Tibial nerve (tissue), 4 donors: ENCODE measurements at regions not wholly inside any gene's neighbourhood (a gene's known extent, or its start where the extent isn't known, plus 50 kb on each side); places are given as distances from the start of the nearest gene placed in this dataset.
A peak's percentile ranks its signal among the peaks of the same experiment; 100 is the strongest.

Experiments
- DNase-seq, 2 donors: peaks; one replicate each; pipeline ENCODE4 v3.0.0-alpha.2; 2019; ENCODE audit warnings: low spot score in 2 of 2
- H3K27ac ChIP-seq, 4 donors: fragments of 200-600 bp; sonication (generic) in 3 of 4; one replicate each; pipeline ENCODE4 v1.5.1; 2017 to 2019; ENCODE audit warnings: mild to moderate bottlenecking in 1 of 4
- H3K27me3 ChIP-seq, 2 donors: fragments of 200-600 bp; sonication (generic) in 1 of 2; one replicate each; pipeline versions ENCODE4 v1.5.1 to v1.6.0; 2017 to 2019
- H3K36me3 ChIP-seq, 3 donors: fragments of 200-600 bp; sonication (generic); one replicate each; pipeline ENCODE4 v1.5.1; 2018 to 2019
- H3K4me1 ChIP-seq, 4 donors: fragments of 200-600 bp; sonication (generic) in 3 of 4; one replicate each; pipeline ENCODE4 v1.5.1; 2017 to 2019
- H3K4me3 ChIP-seq, 4 donors: fragments of 200-600 bp; sonication (generic) in 3 of 4; one replicate each; pipeline ENCODE4 v1.5.1; 2017 to 2019; ENCODE audit warnings: mild to moderate bottlenecking in 1 of 4, moderate library complexity in 1 of 4
- H3K9me3 ChIP-seq, 4 donors: fragments of 200-600 bp; sonication (generic) in 3 of 4; one replicate each; pipeline ENCODE4 v1.5.1; 2017 to 2019
- EP300 ChIP-seq, 2 donors: sonication (generic); formaldehyde crosslinking; IDR thresholded peaks; one replicate each; pipeline ENCODE4 v1.6.1; 2017; ENCODE audit warnings: antibody characterized with exemption in 2 of 2, mild to moderate bottlenecking in 1 of 2
- POLR2A ChIP-seq, 2 donors: fragments of 450-650 bp; IDR thresholded peaks; one replicate each; pipeline ENCODE4 v1.6.1; 2017; ENCODE audit warnings: antibody characterized with exemption in 2 of 2, mild to moderate bottlenecking in 2 of 2, moderate library complexity in 2 of 2
- WGBS, 2 donors: methylation state at CpG; one replicate each; pipeline ENCODE4 v1.1.5; 2018; 5-methylcytosine and 5-hydroxymethylcytosine counted together
- TF ChIP-seq, protein P1 (sequence below), 5 experiments: fragments of 200-600 bp in 3 of 5; fragments of 450-650 bp in 2 of 5; sonication (generic) in 3 of 5; IDR thresholded peaks; one replicate each; pipeline ENCODE4 v1.5.1; 2016 to 2019; ENCODE audit warnings: antibody characterized with exemption in 5 of 5, mild to moderate bottlenecking in 3 of 5, moderate library complexity in 2 of 5

DNA sequence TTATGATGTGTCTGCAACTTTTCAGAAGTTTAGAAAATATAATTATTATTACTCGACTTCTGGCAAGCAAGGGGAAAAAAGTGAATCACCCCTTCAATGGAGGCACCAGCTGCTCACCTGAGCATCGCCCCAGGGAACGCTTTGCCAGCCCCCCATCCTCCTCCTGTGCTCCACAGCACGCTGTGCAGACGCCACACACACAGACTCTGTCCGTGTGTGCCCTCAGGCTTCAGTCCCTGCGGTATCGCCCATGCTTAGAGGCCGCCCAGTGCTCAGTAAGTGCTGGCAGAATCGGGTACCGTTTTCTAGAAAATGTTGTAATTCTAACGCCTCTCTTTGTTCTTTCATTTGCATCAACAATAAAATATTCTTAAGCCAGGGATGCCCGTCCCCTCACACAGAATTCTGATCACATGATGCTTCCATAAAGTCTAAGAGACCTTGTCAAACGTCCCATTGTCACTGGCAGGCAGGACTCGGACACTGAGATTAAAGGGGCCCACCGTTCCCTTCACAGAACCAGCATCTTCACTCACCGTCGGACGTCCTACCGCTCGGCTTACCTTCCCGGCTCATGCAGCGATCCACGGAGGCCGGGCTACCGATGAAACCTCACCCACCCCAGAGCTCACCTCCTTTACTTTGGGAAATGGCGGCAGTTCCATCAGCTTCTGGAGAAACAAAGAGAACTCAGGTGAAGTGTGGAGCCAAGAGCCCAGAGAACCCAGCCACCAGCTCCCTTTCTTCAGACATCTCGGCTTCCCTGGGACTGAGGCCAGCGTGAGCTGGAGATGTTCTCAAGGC lies 105.5 kb downstream of the DLL1 start:
- Histone ChIP-seq H3K36me3 (no peaks in the 10 kb centered on the region), H3K9me3 (peaks cover 0 to 4% (median 0%) of the 10 kb centered on the region in 4 donors), H3K27me3 (no peaks in the 10 kb centered on the region), H3K4me1 (peaks cover 0 to 6% (median 0%) of the 10 kb centered on the region in 4 donors), H3K4me3 (no peak overlapping the region), H3K27ac (no peak overlapping the region)
- WGBS, 2 donors, result 83 to 92% methylated on average over 29 of the region's 29 CpGs
- peak in 1 of 2 donors; percentile 2 for DNase-seq
- TF ChIP-seq EP300 (IDR thresholded peaks at IDR 0.05), result no peak
- TF ChIP-seq, protein P1, sequence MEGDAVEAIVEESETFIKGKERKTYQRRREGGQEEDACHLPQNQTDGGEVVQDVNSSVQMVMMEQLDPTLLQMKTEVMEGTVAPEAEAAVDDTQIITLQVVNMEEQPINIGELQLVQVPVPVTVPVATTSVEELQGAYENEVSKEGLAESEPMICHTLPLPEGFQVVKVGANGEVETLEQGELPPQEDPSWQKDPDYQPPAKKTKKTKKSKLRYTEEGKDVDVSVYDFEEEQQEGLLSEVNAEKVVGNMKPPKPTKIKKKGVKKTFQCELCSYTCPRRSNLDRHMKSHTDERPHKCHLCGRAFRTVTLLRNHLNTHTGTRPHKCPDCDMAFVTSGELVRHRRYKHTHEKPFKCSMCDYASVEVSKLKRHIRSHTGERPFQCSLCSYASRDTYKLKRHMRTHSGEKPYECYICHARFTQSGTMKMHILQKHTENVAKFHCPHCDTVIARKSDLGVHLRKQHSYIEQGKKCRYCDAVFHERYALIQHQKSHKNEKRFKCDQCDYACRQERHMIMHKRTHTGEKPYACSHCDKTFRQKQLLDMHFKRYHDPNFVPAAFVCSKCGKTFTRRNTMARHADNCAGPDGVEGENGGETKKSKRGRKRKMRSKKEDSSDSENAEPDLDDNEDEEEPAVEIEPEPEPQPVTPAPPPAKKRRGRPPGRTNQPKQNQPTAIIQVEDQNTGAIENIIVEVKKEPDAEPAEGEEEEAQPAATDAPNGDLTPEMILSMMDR (IDR thresholded peaks at IDR 0.05), result no peak
- no peak for TF ChIP-seq POLR2A (IDR thresholded peaks at IDR 0.05)

DNA sequence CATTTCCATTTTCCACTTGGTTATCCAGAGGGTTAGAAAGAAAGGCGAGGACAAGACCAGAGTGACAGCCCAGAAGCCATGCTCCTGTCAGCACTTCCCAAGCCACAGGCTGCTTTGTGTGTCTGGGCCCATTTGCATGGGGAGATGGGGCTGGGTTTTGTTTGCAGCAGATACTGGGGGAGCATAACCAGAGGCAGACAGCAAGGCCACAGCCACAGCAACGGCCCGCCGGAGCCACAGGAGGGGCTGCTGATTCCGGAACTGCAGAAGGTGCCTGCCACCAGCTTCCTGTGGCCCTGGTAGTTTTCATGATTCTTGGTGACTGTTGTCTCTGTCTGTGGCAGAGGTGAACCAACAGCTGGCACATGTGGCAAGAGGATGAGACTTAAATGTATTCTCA lies 106.6 kb downstream of the DLL1 start:
- Histone ChIP-seq H3K4me3 (no peak overlapping the region), H3K27me3 (no peaks in the 10 kb centered on the region), H3K27ac (no peak overlapping the region), H3K36me3 (no peaks in the 10 kb centered on the region), H3K4me1 (peaks cover 0 to 6% (median 0%) of the 10 kb centered on the region in 4 donors), H3K9me3 (peaks cover 0 to 4% (median 0%) of the 10 kb centered on the region in 4 donors)
- no peak for DNase-seq
- 82 to 85% methylated on average over 2 to 5 of the region's 5 CpGs for WGBS, 2 donors
- TF ChIP-seq POLR2A (IDR thresholded peaks at IDR 0.05) (no peak), EP300 (IDR thresholded peaks at IDR 0.05) (no peak)
- TF ChIP-seq, protein P1 (IDR thresholded peaks at IDR 0.05), result no peak

DNA sequence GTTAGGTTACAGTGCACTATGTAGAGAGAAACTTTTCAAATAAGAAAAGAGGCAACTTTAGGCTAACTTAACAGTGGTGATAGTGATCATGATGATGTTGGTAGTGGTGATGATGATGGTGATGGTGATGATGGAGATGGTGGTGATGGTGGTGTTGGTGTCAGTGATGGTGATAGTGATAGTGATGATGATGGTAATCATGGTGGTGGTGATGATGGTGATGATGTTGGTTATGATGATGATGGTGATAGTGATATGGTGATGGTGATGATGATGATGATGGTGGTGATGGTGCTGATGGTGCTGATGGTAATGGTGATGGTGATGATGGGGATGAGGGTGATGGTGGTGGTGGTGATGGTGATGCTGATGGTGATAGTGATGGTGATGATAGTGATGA lies 107.4 kb downstream of the DLL1 start:
- DNase-seq, result no peak
- Histone ChIP-seq H3K27me3 (no peaks in the 10 kb centered on the region), H3K27ac (no peak overlapping the region), H3K36me3 (no peaks in the 10 kb centered on the region), H3K9me3 (peaks cover 0 to 4% (median 0%) of the 10 kb centered on the region in 4 donors), H3K4me3 (no peak overlapping the region), H3K4me1 (peaks cover 0 to 6% (median 0%) of the 10 kb centered on the region in 4 donors)
- TF ChIP-seq POLR2A (IDR thresholded peaks at IDR 0.05) (no peak), EP300 (IDR thresholded peaks at IDR 0.05) (no peak)
- TF ChIP-seq, protein P1 (IDR thresholded peaks at IDR 0.05), result no peak

DNA sequence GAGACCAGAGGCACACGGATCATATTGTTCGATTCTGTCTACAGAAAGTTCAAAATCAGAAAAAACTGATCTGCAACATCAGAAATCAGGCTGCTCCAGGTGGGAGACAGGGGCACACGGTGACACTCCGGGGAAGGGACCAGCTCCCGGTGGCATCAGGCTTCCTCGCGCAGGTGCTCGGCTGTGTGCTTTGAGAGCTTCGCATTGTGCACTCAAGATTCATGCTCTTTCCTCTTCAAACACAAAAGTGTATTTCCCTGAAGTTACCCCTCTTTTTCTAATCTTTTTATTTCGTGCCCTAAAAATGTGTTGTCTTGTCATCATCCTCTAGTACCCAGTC lies 108.1 kb downstream of the DLL1 start:
- no peaks in the 10 kb centered on the region for H3K27me3 ChIP-seq
- H3K27ac ChIP-seq, result no peak overlapping the region
- 85 to 87% methylated on average over 10 of the region's 10 CpGs for WGBS, 2 donors
- H3K9me3 ChIP-seq, result peaks cover 0 to 4% (median 0%) of the 10 kb centered on the region in 4 donors
- no peaks in the 10 kb centered on the region for H3K36me3 ChIP-seq
- TF ChIP-seq, protein P1 (IDR thresholded peaks at IDR 0.05), result no peak
- no peak for TF ChIP-seq EP300 (IDR thresholded peaks at IDR 0.05)
- no peak for TF ChIP-seq POLR2A (IDR thresholded peaks at IDR 0.05)
- H3K4me1 ChIP-seq, result peaks cover 0 to 6% (median 0%) of the 10 kb centered on the region in 4 donors
- no peak for DNase-seq
- no peak overlapping the region for H3K4me3 ChIP-seq

DNA sequence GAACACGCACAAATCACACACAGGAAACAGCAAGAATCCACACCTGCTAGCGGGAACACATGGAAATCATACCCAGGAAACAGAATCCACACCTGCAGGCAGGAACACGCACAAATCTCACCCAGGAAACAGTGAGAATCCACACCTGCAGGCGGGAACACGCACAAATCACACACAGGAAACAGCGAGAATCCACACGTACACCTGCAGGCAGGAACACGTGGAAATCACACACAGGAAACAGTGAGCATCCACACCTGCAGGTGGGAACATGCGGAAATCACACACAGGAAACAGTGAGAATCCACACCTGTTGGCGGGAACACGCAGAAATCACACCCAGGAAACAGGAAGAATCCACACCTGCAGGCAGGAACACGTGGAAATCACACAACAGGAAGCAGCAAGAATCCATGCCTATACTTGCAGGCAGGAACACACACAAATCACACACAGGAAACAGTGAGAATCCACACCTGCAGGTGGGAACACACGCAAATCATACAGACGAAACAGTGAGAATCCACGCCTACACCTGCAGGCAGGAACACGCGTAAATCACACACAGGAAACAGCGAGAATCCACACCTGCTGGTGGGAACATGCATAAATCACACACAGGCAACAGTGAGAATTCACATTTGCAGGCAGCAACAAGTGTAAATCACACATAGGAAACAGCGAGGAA lies 108.6 kb downstream of the DLL1 start:
- Histone ChIP-seq H3K9me3 (peaks cover 0 to 4% (median 0%) of the 10 kb centered on the region in 4 donors), H3K27ac (no peak overlapping the region), H3K27me3 (no peaks in the 10 kb centered on the region), H3K4me3 (no peak overlapping the region), H3K36me3 (no peaks in the 10 kb centered on the region), H3K4me1 (peaks cover 0 to 6% (median 0%) of the 10 kb centered on the region in 4 donors)
- DNase-seq, result no peak
- TF ChIP-seq, protein P1 (IDR thresholded peaks at IDR 0.05), result no peak
- TF ChIP-seq EP300 (IDR thresholded peaks at IDR 0.05) (no peak), POLR2A (IDR thresholded peaks at IDR 0.05) (no peak)
- 72 to 81% methylated on average over 19 of the region's 19 CpGs for WGBS, 2 donors
